Transverse colon (tissue), 4 donors: ENCODE measurements at regions not wholly inside any gene's neighbourhood (a gene's known extent, or its start where the extent isn't known, plus 50 kb on each side); places are given as distances from the start of the nearest gene placed in this dataset.

Experiments used
- DNase-seq: peaks from one replicate; pipeline ENCODE4 v3.0.0-alpha.2; 2019
- H3K27ac ChIP-seq, 4 donors: fragments of 200-600 bp; sonication (generic); 2 replicates each; pipeline ENCODE4 v1.5.1; 2016 to 2018; ENCODE audit warnings: inconsistent platforms in 4 of 4
- H3K27me3 ChIP-seq: fragments of 200-600 bp; sonication (generic); 2 replicates; pipeline ENCODE4 v1.5.1; 2017; ENCODE audit warnings: inconsistent platforms
- H3K36me3 ChIP-seq, 4 donors: fragments of 200-600 bp; sonication (generic); 2 replicates each; pipeline ENCODE4 v1.5.1; 2017 to 2019; ENCODE audit warnings: inconsistent platforms in 4 of 4
- H3K4me1 ChIP-seq, 4 donors: fragments of 200-600 bp; sonication (generic); 2 replicates each; pipeline ENCODE4 v1.5.1; 2017 to 2020; ENCODE audit warnings: inconsistent platforms in 4 of 4
- H3K4me3 ChIP-seq, 4 donors: fragments of 200-600 bp; sonication (generic); 1 replicate in 1 of 4; 2 replicates in 3 of 4; pipeline versions ENCODE4 v1.5.1 to v1.6.1; 2017 to 2019; ENCODE audit warnings: inconsistent platforms in 4 of 4
- H3K9me3 ChIP-seq, 2 donors: fragments of 200-600 bp; sonication (generic); 2 replicates each; pipeline ENCODE4 v1.5.1; 2017 to 2019; ENCODE audit warnings: inconsistent platforms in 2 of 2
- CTCF ChIP-seq, 5 experiments: fragments of 200-600 bp in 3 of 5; fragments of 450-650 bp in 2 of 5; sonication (generic) in 3 of 5; IDR thresholded peaks; 1 replicate in 2 of 5; 2 replicates in 3 of 5; pipeline ENCODE4 v1.5.1; 2016 to 2017; ENCODE audit warnings: antibody characterized with exemption in 5 of 5, inconsistent platforms in 3 of 5, mild to moderate bottlenecking in 2 of 5, moderate library complexity in 1 of 5
- EP300 ChIP-seq: sonication (generic); formaldehyde crosslinking; IDR thresholded peaks from one replicate; pipeline ENCODE4 v1.6.1; 2017; ENCODE audit warnings: antibody characterized with exemption, low read depth
- POLR2A ChIP-seq: fragments of 450-650 bp; IDR thresholded peaks from one replicate; pipeline ENCODE4 v1.6.1; 2016; ENCODE audit warnings: antibody characterized with exemption, mild to moderate bottlenecking, moderate library complexity
- POLR2AphosphoS5 ChIP-seq, 3 donors: sonication (generic); formaldehyde crosslinking; IDR thresholded peaks; one replicate each; pipeline ENCODE4 v1.6.1; 2016; ENCODE audit warnings: antibody characterized with exemption in 3 of 3
- WGBS, 2 donors: methylation state at CpG; one replicate each; pipeline ENCODE4 v1.1.5; 2018; ENCODE audit warnings: low coverage in 1 of 2; 5-methylcytosine and 5-hydroxymethylcytosine counted together
- in situ Hi-C, 4 donors: fragments of 200-750 bp; cut with MboI; loops; one replicate each; pipeline versions ENCODE4 v1.15.0 to v1.15.1; 2017; ENCODE audit warnings: low sequenced_read_pairs in 3 of 4, low pct_ligation_motif_present in 1 of 4, low pct_unique_long_range_greater_than_20kb in 1 of 4
- intact Hi-C: fragments of 100-400 bp; cut with DNase I; formaldehyde crosslinking; loops from one replicate; pipeline ENCODE4 v1.15.1; 2023; ENCODE audit warnings: low total_unique reads

GRCh38 chr2:12109363-12110017 is 363.1 kb downstream of the LPIN1 start:
- Histone ChIP-seq H3K27me3 (no peaks in the 10 kb centered on the region), H3K4me3 (no peak overlapping the region), H3K4me1 (peaks cover 0 to 6% (median 3%) of the 10 kb centered on the region in 4 donors), H3K36me3 (no peaks in the 10 kb centered on the region), H3K27ac (no peak overlapping the region), H3K9me3 (no peaks in the 10 kb centered on the region)
- WGBS, 2 donors: 77 to 80% methylated on average over 3 to 4 of the region's 4 CpGs
- intact Hi-C loops (no loop called here), in situ Hi-C loops (no loop called here)
- no peak for TF ChIP-seq POLR2AphosphoS5 (IDR thresholded peaks at IDR 0.05)
- no peak for TF ChIP-seq EP300
- TF ChIP-seq POLR2A: no peak
- no peak for TF ChIP-seq CTCF (IDR thresholded peaks at IDR 0.05)
- DNase-seq: no peak

- no peak for DNase-seq
- in situ Hi-C loops: no loop called here
These were observed 363.6 kb downstream of the LPIN1 start for GRCh38 chr2:12110074-12110473.

GRCh38 chr2:12110481-12110880 is 364.0 kb downstream of the LPIN1 start:
- TF ChIP-seq POLR2A (no peak), EP300 (no peak), CTCF (IDR thresholded peaks at IDR 0.05) (no peak)
- 89 to 90% methylated on average over 5 of the region's 5 CpGs for WGBS, 2 donors
- no peaks in the 10 kb centered on the region for H3K36me3 ChIP-seq
- H3K4me1 ChIP-seq: peaks cover 0 to 6% (median 3%) of the 10 kb centered on the region in 4 donors
- no peaks in the 10 kb centered on the region for H3K9me3 ChIP-seq
- no peak for DNase-seq
- H3K27ac ChIP-seq: no peak overlapping the region
- in situ Hi-C loops (no loop called here), intact Hi-C loops (no loop called here)
- H3K4me3 ChIP-seq: no peak overlapping the region
- no peaks in the 10 kb centered on the region for H3K27me3 ChIP-seq

More at GRCh38 chr2:12110074-12110473, 363.6 kb downstream of the LPIN1 start:
- H3K9me3 ChIP-seq: no peaks in the 10 kb centered on the region
- no peaks in the 10 kb centered on the region for H3K27me3 ChIP-seq
- intact Hi-C loops: no loop called here
- no peaks in the 10 kb centered on the region for H3K36me3 ChIP-seq
- WGBS, 2 donors: 29 to 42% methylated on average over 3 to 4 of the region's 4 CpGs
- H3K27ac ChIP-seq: no peak overlapping the region
- peaks cover 0 to 6% (median 3%) of the 10 kb centered on the region in 4 donors for H3K4me1 ChIP-seq
- TF ChIP-seq POLR2AphosphoS5 (IDR thresholded peaks at IDR 0.05) (no peak), CTCF (IDR thresholded peaks at IDR 0.05) (no peak), EP300 (no peak)
- H3K4me3 ChIP-seq: no peak overlapping the region

- no peaks in the 10 kb centered on the region for H3K9me3 ChIP-seq
- H3K27me3 ChIP-seq: no peaks in the 10 kb centered on the region
- H3K36me3 ChIP-seq: no peaks in the 10 kb centered on the region
- no peak for DNase-seq
- in situ Hi-C loops: no loop called here
- intact Hi-C loops: no loop called here
- TF ChIP-seq EP300: no peak
- no peak for TF ChIP-seq POLR2A
- TF ChIP-seq POLR2AphosphoS5 (IDR thresholded peaks at IDR 0.05): no peak
- TF ChIP-seq CTCF (IDR thresholded peaks at IDR 0.05): no peak
- no peak overlapping the region for H3K4me3 ChIP-seq
- WGBS, 2 donors: 95% methylated on average over 1 of the region's 1 CpG; no CpG with 5 or more reads in 1 of the 2 donors
- no peak overlapping the region for H3K27ac ChIP-seq
- peaks cover 0 to 6% (median 3%) of the 10 kb centered on the region in 4 donors for H3K4me1 ChIP-seq
These were observed 367.0 kb downstream of the LPIN1 start for GRCh38 chr2:12113412-12113811.
